Bronchial epithelial cell (primary cell): ENCODE measurements at regions not wholly inside any gene's neighbourhood (a gene's known extent, or its start where the extent isn't known, plus 50 kb on each side); places are given as distances from the start of the nearest gene placed in this dataset.
A peak's percentile ranks its signal among the peaks of the same experiment; 100 is the strongest.

Experiments used
- DNase-seq: peaks from one replicate; pipeline ENCODE4 v3.0.0-alpha.2; 2010; ENCODE audit warnings: low read depth
- FAIRE-seq: peaks from 2 replicates; lab custom pipeline; 2011; peaks lifted over from hg19 to GRCh38; lab: Jason Lieb, UNC
- H3K27me3 ChIP-seq: 2 replicates; pipeline ENCODE4 v1.5.1; 2011; ENCODE audit warnings: low read length; ENCODE audit not compliant: control insufficient read depth, insufficient read depth
- H3K36me3 ChIP-seq: 2 replicates; pipeline ENCODE4 v1.5.1; 2011; ENCODE audit warnings: low read length; ENCODE audit not compliant: control insufficient read depth, insufficient read depth
- H3K4me3 ChIP-seq: 2 replicates; pipeline ENCODE4 v1.5.1; 2011; ENCODE audit warnings: mild to moderate bottlenecking, low read depth, low read length, control low read depth
- CTCF ChIP-seq: IDR thresholded peaks from 2 replicates; pipeline ENCODE4 v1.5.1; 2011; ENCODE audit warnings: mild to moderate bottlenecking, moderate library complexity, low read length, control low read depth, inconsistent platforms; ENCODE audit not compliant: insufficient read depth, severe bottlenecking

- H3K27me3 ChIP-seq, result peaks cover 2% of the 10 kb centered on the region
- H3K36me3 ChIP-seq, result no peaks in the 10 kb centered on the region
- no peak for TF ChIP-seq CTCF
- FAIRE-seq (peak; percentile 32), DNase-seq (no peak)
- H3K4me3 ChIP-seq, result no peak overlapping the region
These were observed 114.7 kb downstream of the ANKRD60 start for GRCh38 chr20:58113716-58114115.

- peak; percentile 96 for DNase-seq
- peak; percentile 98 for FAIRE-seq
- H3K36me3 ChIP-seq, result no peaks in the 10 kb centered on the region
- H3K4me3 ChIP-seq, result no peak overlapping the region
- no peak for TF ChIP-seq CTCF
- H3K27me3 ChIP-seq, result peaks cover 2% of the 10 kb centered on the region
These were observed 116.3 kb downstream of the ANKRD60 start for GRCh38 chr20:58112017-58112781.

GRCh38 chr20:58111310-58112016 is 117.0 kb downstream of the ANKRD60 start:
- Histone ChIP-seq H3K4me3 (no peak overlapping the region), H3K27me3 (peaks cover 3% of the 10 kb centered on the region), H3K36me3 (no peaks in the 10 kb centered on the region)
- DNase-seq, result no peak
- FAIRE-seq, result no peak
- TF ChIP-seq CTCF, result no peak

- Histone ChIP-seq H3K36me3 (no peaks in the 10 kb centered on the region), H3K27me3 (peaks cover 3% of the 10 kb centered on the region), H3K4me3 (no peak overlapping the region)
- no peak for FAIRE-seq
- TF ChIP-seq CTCF, result no peak
- DNase-seq, result no peak
These were observed 118.4 kb downstream of the ANKRD60 start for GRCh38 chr20:58109918-58110635.

GRCh38 chr20:58109126-58109880 is 119.2 kb downstream of the ANKRD60 start:
- FAIRE-seq, result no peak
- Histone ChIP-seq H3K36me3 (no peaks in the 10 kb centered on the region), H3K27me3 (peaks cover 3% of the 10 kb centered on the region), H3K4me3 (no peak overlapping the region)
- no peak for TF ChIP-seq CTCF
- DNase-seq, result peak; percentile 79
